Coronary artery (tissue), 2 donors: ENCODE measurements at regions not wholly inside any gene's neighbourhood (a gene's known extent, or its start where the extent isn't known, plus 50 kb on each side); places are given as distances from the start of the nearest gene placed in this dataset.

Source experiments
- DNase-seq: peaks from one replicate; pipeline ENCODE4 v3.0.0-alpha.2; 2017; ENCODE audit warnings: low spot score
- H3K27ac ChIP-seq, 2 donors: fragments of 200-600 bp; sonication (generic); one replicate each; pipeline ENCODE4 v1.5.1; 2016 to 2019
- H3K4me3 ChIP-seq: fragments of 200-600 bp; sonication (generic); 2 replicates; pipeline ENCODE4 v1.5.1; 2016; ENCODE audit warnings: mild to moderate bottlenecking, moderate library complexity
- TF ChIP-seq, protein P1 (sequence below): fragments of 200-600 bp; sonication (generic); IDR thresholded peaks from one replicate; pipeline ENCODE4 v1.5.1; 2019; ENCODE audit warnings: antibody characterized with exemption

DNA sequence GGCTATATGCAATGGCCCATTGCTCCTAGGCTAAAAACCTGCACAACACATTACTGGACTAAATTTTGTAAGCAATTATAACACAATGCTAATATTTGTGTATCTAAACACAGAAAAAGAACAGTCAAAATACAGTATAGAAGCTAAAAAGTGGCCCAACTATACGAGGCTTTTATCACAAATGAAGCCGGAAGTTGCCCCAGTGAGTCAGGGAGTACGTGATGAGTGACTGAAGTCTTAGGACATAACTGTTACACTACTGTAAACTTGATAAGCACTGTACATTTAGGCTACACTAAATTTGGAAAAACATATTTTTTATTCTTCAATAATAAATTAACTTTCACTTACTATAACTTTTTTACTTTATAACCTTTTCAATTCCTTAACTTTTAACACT, 105.2 kb upstream of the PRR16 start:
- Histone ChIP-seq H3K4me3 (no peak overlapping the region), H3K27ac (no peak overlapping the region)
- TF ChIP-seq, protein P1, sequence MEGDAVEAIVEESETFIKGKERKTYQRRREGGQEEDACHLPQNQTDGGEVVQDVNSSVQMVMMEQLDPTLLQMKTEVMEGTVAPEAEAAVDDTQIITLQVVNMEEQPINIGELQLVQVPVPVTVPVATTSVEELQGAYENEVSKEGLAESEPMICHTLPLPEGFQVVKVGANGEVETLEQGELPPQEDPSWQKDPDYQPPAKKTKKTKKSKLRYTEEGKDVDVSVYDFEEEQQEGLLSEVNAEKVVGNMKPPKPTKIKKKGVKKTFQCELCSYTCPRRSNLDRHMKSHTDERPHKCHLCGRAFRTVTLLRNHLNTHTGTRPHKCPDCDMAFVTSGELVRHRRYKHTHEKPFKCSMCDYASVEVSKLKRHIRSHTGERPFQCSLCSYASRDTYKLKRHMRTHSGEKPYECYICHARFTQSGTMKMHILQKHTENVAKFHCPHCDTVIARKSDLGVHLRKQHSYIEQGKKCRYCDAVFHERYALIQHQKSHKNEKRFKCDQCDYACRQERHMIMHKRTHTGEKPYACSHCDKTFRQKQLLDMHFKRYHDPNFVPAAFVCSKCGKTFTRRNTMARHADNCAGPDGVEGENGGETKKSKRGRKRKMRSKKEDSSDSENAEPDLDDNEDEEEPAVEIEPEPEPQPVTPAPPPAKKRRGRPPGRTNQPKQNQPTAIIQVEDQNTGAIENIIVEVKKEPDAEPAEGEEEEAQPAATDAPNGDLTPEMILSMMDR: no peak
- DNase-seq: no peak

DNA sequence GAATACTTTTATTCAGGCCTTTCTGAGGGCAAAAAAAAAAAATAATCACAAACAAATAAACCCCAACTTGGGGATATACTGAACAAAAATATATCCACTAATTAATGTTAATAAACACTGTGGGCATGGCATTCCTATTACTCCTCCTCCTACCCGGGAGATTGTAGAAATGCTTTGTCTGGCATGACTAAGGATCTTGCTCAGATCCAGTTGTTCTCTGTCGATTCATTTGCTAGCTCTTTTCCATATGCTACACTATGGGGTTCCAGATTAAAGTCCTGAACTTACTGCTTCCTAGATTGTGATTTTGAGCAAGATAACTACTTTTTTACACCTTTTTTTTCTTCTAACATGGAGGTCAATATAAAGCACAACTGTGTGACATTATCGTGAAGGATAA, 102.2 kb upstream of the PRR16 start:
- DNase-seq: no peak

DNA sequence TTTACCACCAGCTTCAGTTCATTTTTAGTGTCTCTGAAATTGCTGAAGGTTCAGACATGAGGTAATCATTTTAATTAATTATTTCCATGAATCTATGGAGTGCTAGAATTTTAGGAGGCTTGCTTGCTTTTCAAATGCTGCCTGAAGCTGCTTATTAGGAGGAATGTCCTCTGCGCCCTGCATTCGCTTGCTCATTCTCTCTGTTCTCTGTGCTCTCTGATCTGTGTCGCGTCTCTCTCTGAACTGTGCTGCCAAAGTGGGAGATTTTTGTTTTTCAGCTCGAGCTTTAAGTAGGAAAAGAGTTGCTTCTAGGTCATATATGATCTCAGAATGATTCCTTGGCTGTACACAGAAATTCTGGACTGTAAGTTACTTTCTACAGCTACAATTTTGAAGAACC, 101.7 kb upstream of the PRR16 start:
- H3K27ac ChIP-seq: no peak overlapping the region
- no peak for DNase-seq
- TF ChIP-seq, protein P1: no peak
- H3K4me3 ChIP-seq: no peak overlapping the region

More for the DNA sequence above, 102.2 kb upstream of the PRR16 start:
- no peak overlapping the region for H3K27ac ChIP-seq
- TF ChIP-seq, protein P1: no peak
- H3K4me3 ChIP-seq: no peak overlapping the region

GRCh38 chr5:120365656-120366446, 98.2 kb upstream of the PRR16 start:
- Histone ChIP-seq H3K4me3 (no peak overlapping the region), H3K27ac (no peak overlapping the region)
- TF ChIP-seq, protein P1: no peak
- DNase-seq: no peak

GRCh38 chr5:120367896-120368634, 96.0 kb upstream of the PRR16 start:
- Histone ChIP-seq H3K27ac (no peak overlapping the region), H3K4me3 (no peak overlapping the region)
- TF ChIP-seq, protein P1: no peak
- DNase-seq: no peak

DNA sequence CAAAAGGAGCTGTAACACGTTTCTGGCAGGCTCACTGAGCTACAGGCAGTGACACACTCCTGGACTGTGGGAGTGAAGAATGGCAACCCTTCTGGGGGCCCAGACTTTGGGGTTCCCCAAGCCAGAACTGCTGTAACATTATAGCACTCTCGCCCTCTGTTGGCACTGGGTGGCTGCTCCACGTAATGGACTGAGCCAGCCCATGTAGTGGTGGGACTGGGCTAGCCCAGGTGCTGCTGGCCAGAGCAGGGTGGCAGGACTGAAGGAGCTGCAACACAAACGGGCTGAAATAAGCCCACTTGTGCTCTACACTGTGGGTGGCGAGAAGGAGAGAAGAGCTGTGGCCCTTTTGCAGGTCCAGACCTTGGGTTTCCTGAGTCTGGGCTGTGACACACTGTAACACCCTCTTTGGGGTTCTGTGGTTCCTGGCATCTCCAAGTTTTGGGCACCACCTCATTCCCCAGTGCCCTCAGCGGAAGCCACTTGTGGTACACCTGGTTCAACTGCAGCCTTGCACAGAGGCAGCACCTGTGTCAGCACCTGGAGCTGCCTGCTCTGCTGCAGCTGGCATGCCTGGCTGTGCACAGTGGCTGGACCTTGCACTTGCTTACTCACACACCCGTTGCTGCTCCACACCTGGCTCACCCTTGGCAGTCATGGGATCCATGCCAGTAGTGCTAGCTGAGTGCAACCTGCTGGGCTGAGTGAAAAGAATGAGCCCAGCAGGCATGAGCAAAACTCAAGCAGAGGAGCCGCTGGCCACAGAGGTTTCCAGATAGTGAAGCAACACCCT, 95.0 kb upstream of the PRR16 start:
- TF ChIP-seq, protein P1: no peak
- no peak for DNase-seq
- H3K27ac ChIP-seq: no peak overlapping the region
- H3K4me3 ChIP-seq: no peak overlapping the region
